HCT116 (cell line): ENCODE measurements at regions not wholly inside any gene's neighbourhood (a gene's known extent, or its start where the extent isn't known, plus 50 kb on each side); places are given as distances from the start of the nearest gene placed in this dataset.

Source experiments
- ATAC-seq: fragments of 200-7000 bp; cut with Tn5 transposase; 2 replicates; pipeline ENCODE4 v1.9.1; 2020; ENCODE audit warnings: mild to moderate bottlenecking, moderate library complexity
- BruUV-seq: library from RNA; stranded (reverse); fragments of 400-500 nt; replicated peaks from 2 replicates; lab custom pipeline; 2021; lab: Mats Ljungman, UMichigan
- CTCF ChIA-PET: fragments of 300-600 bp; sonication (Branson Sonifier 250); formaldehyde crosslinking; loops from one replicate; lab custom pipeline; 2021; ENCODE audit warnings: antibody characterized with exemption; lab: Charles Lee
- POLR2A ChIA-PET: fragments of 300-600, 350-600 bp; sonication (Branson Sonifier 250); formaldehyde crosslinking; loops from one replicate; lab custom pipeline; 2021; ENCODE audit warnings: antibody characterized with exemption; lab: Charles Lee
- RAD21 ChIA-PET, 2 experiments: fragments of 300-600 bp; sonication (Branson Sonifier 250); formaldehyde crosslinking; loops; one replicate each; lab custom pipeline; 2023; ENCODE audit warnings: low total read pairs in 2 of 2; ENCODE audit not compliant: uncharacterized antibody in 2 of 2, unreplicated experiment in 2 of 2, low non-redundant PET in 1 of 2; lab: Charles Lee
- DNase-seq: peaks from one replicate; pipeline ENCODE4 v3.0.0-alpha.2; 2010; ENCODE audit warnings: low read depth, low spot score
- H2AFZ ChIP-seq: fragments of 200-600 bp; shearing (Covaris generic), sonication (generic); 2 replicates; pipeline ENCODE4 v1.6.1; 2017; ENCODE audit warnings: low read depth, mixed run types, mixed read lengths, antibody characterized with exemption, low read length; ENCODE audit not compliant: poor library complexity, severe bottlenecking
- H3K27ac ChIP-seq: 2 replicates; pipeline ENCODE4 v1.5.1; 2012; ENCODE audit warnings: low read depth, low read length
- H3K27me3 ChIP-seq: fragments of 200-600 bp; sonication (generic); 2 replicates; pipeline ENCODE4 v1.6.1; 2016; ENCODE audit warnings: mixed run types, low read length, mixed read lengths; ENCODE audit not compliant: insufficient read depth
- H3K36me3 ChIP-seq, 2 experiments: fragments of 200-500 bp in 1 of 2; fragments of 200-600 bp in 1 of 2; sonication (Bioruptor generic) in 1 of 2; sonication (generic) in 1 of 2; 2 replicates each; pipeline versions ENCODE4 v1.5.1 to v1.6.1; 2014 to 2016; ENCODE audit warnings: low read length in 2 of 2, inconsistent platforms in 1 of 2, mixed read lengths in 1 of 2, mixed run types in 1 of 2; ENCODE audit not compliant: insufficient read depth in 2 of 2, control insufficient read depth in 1 of 2
- H3K4me1 ChIP-seq, 2 experiments: fragments of 200-600 bp in 1 of 2; sonication (generic) in 1 of 2; 2 replicates each; pipeline versions ENCODE4 v1.5.1 to v1.6.1; 2012 to 2017; ENCODE audit warnings: low read length in 2 of 2, inconsistent platforms in 1 of 2, mild to moderate bottlenecking in 1 of 2, mixed read lengths in 1 of 2, mixed run types in 1 of 2, moderate library complexity in 1 of 2; ENCODE audit not compliant: insufficient read depth in 2 of 2, control insufficient read depth in 1 of 2
- H3K4me2 ChIP-seq: fragments of 200-600 bp; sonication (generic); 2 replicates; pipeline ENCODE4 v1.6.1; 2017; ENCODE audit warnings: mixed run types, low read length, mixed read lengths
- H3K4me3 ChIP-seq, 2 experiments: fragments of 200-600 bp in 1 of 2; sonication (generic) in 1 of 2; replicated peaks in 1 of 2; 2 replicates each; pipeline ENCODE4 v1.5.1; 2011 to 2016; ENCODE audit warnings: low read length in 2 of 2, control low read depth in 1 of 2, low read depth in 1 of 2, mild to moderate bottlenecking in 1 of 2, mixed read lengths in 1 of 2, mixed run types in 1 of 2
- H3K79me2 ChIP-seq: fragments of 200-600 bp; sonication (generic); 2 replicates; pipeline ENCODE4 v1.6.1; 2017; ENCODE audit warnings: mild to moderate bottlenecking, mixed run types, low read length, moderate library complexity, mixed read lengths; ENCODE audit not compliant: insufficient read depth
- H3K9ac ChIP-seq: fragments of 200-600 bp; sonication (generic); 2 replicates; pipeline ENCODE4 v1.6.1; 2016; ENCODE audit warnings: low read length, mixed read lengths
- H3K9me2 ChIP-seq: fragments of 200-600 bp; sonication (generic), shearing (Covaris generic); 2 replicates; pipeline ENCODE4 v1.6.1; 2017; ENCODE audit warnings: mixed run types, mild to moderate bottlenecking, moderate library complexity; ENCODE audit not compliant: insufficient read depth
- H3K9me3 ChIP-seq, 2 experiments: fragments of 200-500 bp in 1 of 2; fragments of 200-600 bp in 1 of 2; sonication (Bioruptor generic) in 1 of 2; sonication (generic) in 1 of 2; 2 replicates each; pipeline ENCODE4 v1.6.1; 2014 to 2017; ENCODE audit warnings: low read length in 2 of 2, mixed read lengths in 2 of 2, inconsistent platforms in 1 of 2, low read depth in 1 of 2, mild to moderate bottlenecking in 1 of 2, mixed run types in 1 of 2, moderate library complexity in 1 of 2; ENCODE audit not compliant: control insufficient read depth in 1 of 2, insufficient read depth in 1 of 2
- H4K20me1 ChIP-seq: fragments of 200-600 bp; sonication (generic), shearing (Covaris generic); 2 replicates; pipeline ENCODE4 v1.6.1; 2017; ENCODE audit warnings: mixed run types, mild to moderate bottlenecking, moderate library complexity; ENCODE audit not compliant: insufficient read depth
- CEBPB ChIP-seq: IDR thresholded peaks from 2 replicates; pipeline ENCODE4 v1.6.1; 2012; ENCODE audit warnings: low read depth
- EGR1 ChIP-seq: IDR thresholded peaks from 2 replicates; pipeline ENCODE4 v1.6.1; 2012; ENCODE audit warnings: low read depth
- ELF1 ChIP-seq: IDR thresholded peaks from 2 replicates; pipeline ENCODE4 v1.6.1; 2012; ENCODE audit warnings: low read depth, borderline replicate concordance
- FOSL1 ChIP-seq: IDR thresholded peaks from 2 replicates; pipeline ENCODE4 v1.6.1; 2012; ENCODE audit warnings: low read depth
- JUND ChIP-seq: IDR thresholded peaks from 2 replicates; pipeline ENCODE4 v1.6.1; 2012
- POLR2AphosphoS5 ChIP-seq: IDR thresholded peaks from 2 replicates; pipeline ENCODE4 v1.6.1; 2011; ENCODE audit warnings: mild to moderate bottlenecking, low read depth, low read length, moderate library complexity
- RAD21 ChIP-seq: IDR thresholded peaks from 2 replicates; pipeline ENCODE4 v1.6.1; 2012; ENCODE audit warnings: low read depth, mild to moderate bottlenecking
- SIN3A ChIP-seq: IDR thresholded peaks from 2 replicates; pipeline ENCODE4 v1.6.1; 2012; ENCODE audit warnings: low read depth
- SP1 ChIP-seq: IDR thresholded peaks from 2 replicates; pipeline ENCODE4 v1.6.1; 2012; ENCODE audit warnings: low read depth
- intact Hi-C: fragments of 100-400 bp; cut with micrococcal nuclease; formaldehyde crosslinking; loops from 2 replicates; pipeline ENCODE4 v1.10.0; 2022
- TF ChIP-seq, protein P1 (sequence below): IDR thresholded peaks from 2 replicates; pipeline ENCODE4 v1.6.1; 2011; ENCODE audit warnings: mild to moderate bottlenecking, low read length, moderate library complexity; ENCODE audit not compliant: insufficient replicate concordance; ENCODE audit errors: extremely low read depth
- TF ChIP-seq, protein P2 (sequence below): IDR thresholded peaks from 2 replicates; pipeline ENCODE4 v1.6.1; 2012

DNA sequence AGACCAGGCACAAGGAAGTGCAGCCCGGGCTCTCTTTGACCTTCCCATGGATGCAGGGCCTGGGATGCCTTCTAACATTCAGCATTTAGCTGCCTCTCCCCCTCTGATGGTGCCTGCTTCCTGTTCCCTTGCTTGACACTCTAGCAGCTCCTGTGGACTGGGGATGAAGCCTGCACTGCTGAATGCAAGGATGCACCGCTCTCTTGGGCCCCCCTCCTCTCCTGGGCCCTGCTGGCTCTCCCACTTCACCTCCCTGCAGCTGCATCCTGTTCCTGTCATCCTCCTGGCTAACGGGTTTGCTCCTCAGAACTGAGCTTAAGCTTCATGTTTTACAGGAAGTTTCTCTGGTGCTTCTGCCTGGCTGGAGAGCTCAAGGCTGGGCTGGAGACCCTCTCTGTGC, 254.1 kb downstream of the TSN start:
- TF ChIP-seq CEBPB (no peak), SP1 (no peak), EGR1 (no peak), SIN3A (no peak), RAD21 (no peak), ELF1 (no peak), POLR2AphosphoS5 (no peak), FOSL1 (no peak), JUND (no peak)
- TF ChIP-seq, protein P1, sequence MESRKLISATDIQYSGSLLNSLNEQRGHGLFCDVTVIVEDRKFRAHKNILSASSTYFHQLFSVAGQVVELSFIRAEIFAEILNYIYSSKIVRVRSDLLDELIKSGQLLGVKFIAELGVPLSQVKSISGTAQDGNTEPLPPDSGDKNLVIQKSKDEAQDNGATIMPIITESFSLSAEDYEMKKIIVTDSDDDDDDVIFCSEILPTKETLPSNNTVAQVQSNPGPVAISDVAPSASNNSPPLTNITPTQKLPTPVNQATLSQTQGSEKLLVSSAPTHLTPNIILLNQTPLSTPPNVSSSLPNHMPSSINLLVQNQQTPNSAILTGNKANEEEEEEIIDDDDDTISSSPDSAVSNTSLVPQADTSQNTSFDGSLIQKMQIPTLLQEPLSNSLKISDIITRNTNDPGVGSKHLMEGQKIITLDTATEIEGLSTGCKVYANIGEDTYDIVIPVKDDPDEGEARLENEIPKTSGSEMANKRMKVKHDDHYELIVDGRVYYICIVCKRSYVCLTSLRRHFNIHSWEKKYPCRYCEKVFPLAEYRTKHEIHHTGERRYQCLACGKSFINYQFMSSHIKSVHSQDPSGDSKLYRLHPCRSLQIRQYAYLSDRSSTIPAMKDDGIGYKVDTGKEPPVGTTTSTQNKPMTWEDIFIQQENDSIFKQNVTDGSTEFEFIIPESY, result no peak
- TF ChIP-seq, protein P2, sequence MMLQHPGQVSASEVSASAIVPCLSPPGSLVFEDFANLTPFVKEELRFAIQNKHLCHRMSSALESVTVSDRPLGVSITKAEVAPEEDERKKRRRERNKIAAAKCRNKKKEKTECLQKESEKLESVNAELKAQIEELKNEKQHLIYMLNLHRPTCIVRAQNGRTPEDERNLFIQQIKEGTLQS, result no peak
- no peaks in the 10 kb centered on the region for H3K9me3 ChIP-seq
- RAD21 ChIA-PET, result no interaction called here
- no peaks in the 10 kb centered on the region for H3K4me1 ChIP-seq
- H3K4me2 ChIP-seq, result no peak overlapping the region
- ATAC-seq (no peak), DNase-seq (no peak)
- no peak overlapping the region for H3K4me3 ChIP-seq
- H3K9me2 ChIP-seq, result no peaks in the 10 kb centered on the region
- no peaks in the 10 kb centered on the region for H3K36me3 ChIP-seq
- POLR2A ChIA-PET, result no interaction called here
- no peak overlapping the region for H2AFZ ChIP-seq
- no TSS peak for BruUV-seq
- H3K27me3 ChIP-seq, result peaks cover 16% of the 10 kb centered on the region
- H3K9ac ChIP-seq, result no peak overlapping the region
- no peaks in the 10 kb centered on the region for H3K79me2 ChIP-seq
- intact Hi-C loops, result no loop called here
- CTCF ChIA-PET, result no interaction called here
- no peaks in the 10 kb centered on the region for H4K20me1 ChIP-seq
- H3K27ac ChIP-seq, result no peak overlapping the region
